Left lung (tissue), 4 donors: ENCODE measurements at regions not wholly inside any gene's neighbourhood (a gene's known extent, or its start where the extent isn't known, plus 50 kb on each side); places are given as distances from the start of the nearest gene placed in this dataset.
"Not testable (repeated sequence)": the region's sequence is repeated elsewhere in the genome, so short reads cannot be mapped to it uniquely, and the experiment has no call there.

Experiments used
- ATAC-seq: fragments of 200-7000 bp; cut with Tn5 transposase; one replicate; pipeline ENCODE4 v1.9.1; 2020; ENCODE audit warnings: moderate library complexity
- DNase-seq, 4 donors: peaks; one replicate each; pipeline ENCODE4 v3.0.0-alpha.2; 2013 to 2020
- H3K27ac ChIP-seq, 2 donors: fragments of 200-600 bp; sonication (generic) in 1 of 2; one replicate each; pipeline versions ENCODE4 v1.5.0 to v1.8.0; 2020 to 2021
- H3K27me3 ChIP-seq, 2 donors: fragments of 200-600 bp; sonication (generic) in 1 of 2; one replicate each; pipeline versions ENCODE4 v1.5.0 to v1.8.0; 2020 to 2021
- H3K36me3 ChIP-seq, 2 donors: fragments of 200-600 bp; sonication (generic) in 1 of 2; one replicate each; pipeline versions ENCODE4 v1.5.0 to v1.8.0; 2020 to 2021
- H3K4me1 ChIP-seq, 2 donors: fragments of 200-600 bp; one replicate each; pipeline ENCODE4 v1.8.0; 2021
- H3K4me3 ChIP-seq, 2 donors: fragments of 200-600 bp; sonication (generic) in 1 of 2; one replicate each; pipeline versions ENCODE4 v1.5.0 to v1.8.0; 2020 to 2021; ENCODE audit warnings: mild to moderate bottlenecking in 1 of 2
- H3K9me3 ChIP-seq, 2 donors: fragments of 200-600 bp; sonication (generic) in 1 of 2; one replicate each; pipeline versions ENCODE4 v1.5.0 to v1.8.0; 2020 to 2021
- intact Hi-C, 2 donors: fragments of 100-400 bp; cut with DNase I; formaldehyde crosslinking; loops; one replicate each; pipeline versions ENCODE4 v1.11.2 to v1.14.2; 2022
- TF ChIP-seq, protein P1 (sequence below), 2 donors: fragments of 200-600 bp; sonication (generic) in 1 of 2; IDR thresholded peaks; one replicate each; pipeline versions ENCODE4 v1.5.0 to v1.8.0; 2021; ENCODE audit warnings: antibody characterized with exemption in 2 of 2
- donor health status: DM: no; HTN: yes; CAD: no.
- donor health status: DM: no; HTN: no; CAD: no.

DNA sequence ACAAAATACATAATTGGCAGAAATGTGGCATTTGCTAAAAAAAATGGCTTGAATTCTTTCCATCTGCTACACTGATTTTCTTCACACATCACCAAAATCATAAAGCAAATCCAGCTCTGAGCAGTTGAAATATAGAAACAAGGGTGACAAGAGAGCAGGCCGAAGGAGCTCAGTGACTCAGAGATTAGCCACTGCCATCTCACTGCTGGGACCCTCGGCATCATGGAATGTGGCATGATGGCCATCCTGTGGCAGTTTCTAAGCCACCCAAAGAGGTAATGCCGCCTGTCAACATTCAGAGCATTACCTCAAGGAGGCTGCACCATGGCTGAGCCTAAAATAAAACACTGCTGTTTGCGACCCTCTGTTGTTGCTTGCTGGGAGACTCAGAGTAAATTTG is 80.5 kb upstream of the OSBPL11 start:
- no peaks in the 10 kb centered on the region for H3K4me1 ChIP-seq
- TF ChIP-seq, protein P1, sequence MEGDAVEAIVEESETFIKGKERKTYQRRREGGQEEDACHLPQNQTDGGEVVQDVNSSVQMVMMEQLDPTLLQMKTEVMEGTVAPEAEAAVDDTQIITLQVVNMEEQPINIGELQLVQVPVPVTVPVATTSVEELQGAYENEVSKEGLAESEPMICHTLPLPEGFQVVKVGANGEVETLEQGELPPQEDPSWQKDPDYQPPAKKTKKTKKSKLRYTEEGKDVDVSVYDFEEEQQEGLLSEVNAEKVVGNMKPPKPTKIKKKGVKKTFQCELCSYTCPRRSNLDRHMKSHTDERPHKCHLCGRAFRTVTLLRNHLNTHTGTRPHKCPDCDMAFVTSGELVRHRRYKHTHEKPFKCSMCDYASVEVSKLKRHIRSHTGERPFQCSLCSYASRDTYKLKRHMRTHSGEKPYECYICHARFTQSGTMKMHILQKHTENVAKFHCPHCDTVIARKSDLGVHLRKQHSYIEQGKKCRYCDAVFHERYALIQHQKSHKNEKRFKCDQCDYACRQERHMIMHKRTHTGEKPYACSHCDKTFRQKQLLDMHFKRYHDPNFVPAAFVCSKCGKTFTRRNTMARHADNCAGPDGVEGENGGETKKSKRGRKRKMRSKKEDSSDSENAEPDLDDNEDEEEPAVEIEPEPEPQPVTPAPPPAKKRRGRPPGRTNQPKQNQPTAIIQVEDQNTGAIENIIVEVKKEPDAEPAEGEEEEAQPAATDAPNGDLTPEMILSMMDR (IDR thresholded peaks at IDR 0.05) = no peak
- H3K4me3 ChIP-seq = no peak overlapping the region
- no peaks in the 10 kb centered on the region for H3K27me3 ChIP-seq
- H3K9me3 ChIP-seq = no peaks in the 10 kb centered on the region
- H3K27ac ChIP-seq = no peak overlapping the region
- DNase-seq (no peak), ATAC-seq (no peak)
- intact Hi-C loops = no loop called here
- H3K36me3 ChIP-seq = no peaks in the 10 kb centered on the region

- TF ChIP-seq, protein P1 (IDR thresholded peaks at IDR 0.05) = no peak
- DNase-seq (no peak), ATAC-seq (no peak)
- Histone ChIP-seq H3K4me3 (no peak overlapping the region), H3K27ac (no peak overlapping the region), H3K4me1 (peaks cover 0 to 5% of the 10 kb centered on the region in 2 donors), H3K27me3 (no peaks in the 10 kb centered on the region), H3K9me3 (no peaks in the 10 kb centered on the region), H3K36me3 (no peaks in the 10 kb centered on the region)
- intact Hi-C loops = no loop called here
These were observed 84.0 kb upstream of the OSBPL11 start for GRCh38 chr3:125679258-125679657.

DNA sequence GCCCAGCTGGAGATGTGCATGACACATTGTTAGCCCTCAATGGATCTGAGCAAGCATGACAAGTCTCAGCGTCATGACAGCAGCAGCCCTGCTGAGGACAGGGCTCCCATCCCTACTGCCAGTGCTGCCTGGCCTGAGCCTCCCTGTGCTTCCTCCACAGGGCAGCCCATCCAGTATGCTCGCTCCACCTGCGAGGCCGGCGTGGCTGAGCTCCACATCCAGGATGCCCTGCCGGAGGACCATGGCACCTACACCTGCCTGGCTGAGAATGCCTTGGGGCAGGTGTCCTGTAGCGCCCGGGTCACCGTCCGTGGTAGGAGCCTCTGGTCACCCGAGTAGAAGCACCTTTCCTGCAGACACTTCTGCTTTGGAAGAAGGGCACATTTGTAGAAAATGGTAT is 85.8 kb upstream of the OSBPL11 start:
- TF ChIP-seq, protein P1 (IDR thresholded peaks at IDR 0.05) = no peak
- DNase-seq (no peak), ATAC-seq (no peak)
- intact Hi-C loops = no loop called here
- H3K27me3 ChIP-seq = no peaks in the 10 kb centered on the region
- H3K9me3 ChIP-seq = no peaks in the 10 kb centered on the region
- H3K36me3 ChIP-seq = no peaks in the 10 kb centered on the region
- H3K4me1 ChIP-seq = peaks cover 0 to 5% of the 10 kb centered on the region in 2 donors
- no peak overlapping the region for H3K4me3 ChIP-seq
- H3K27ac ChIP-seq = no peak overlapping the region

GRCh38 chr3:125681906-125682305 is 86.6 kb upstream of the OSBPL11 start:
- not testable (repeated sequence) for H3K4me1 ChIP-seq, ATAC-seq

DNA sequence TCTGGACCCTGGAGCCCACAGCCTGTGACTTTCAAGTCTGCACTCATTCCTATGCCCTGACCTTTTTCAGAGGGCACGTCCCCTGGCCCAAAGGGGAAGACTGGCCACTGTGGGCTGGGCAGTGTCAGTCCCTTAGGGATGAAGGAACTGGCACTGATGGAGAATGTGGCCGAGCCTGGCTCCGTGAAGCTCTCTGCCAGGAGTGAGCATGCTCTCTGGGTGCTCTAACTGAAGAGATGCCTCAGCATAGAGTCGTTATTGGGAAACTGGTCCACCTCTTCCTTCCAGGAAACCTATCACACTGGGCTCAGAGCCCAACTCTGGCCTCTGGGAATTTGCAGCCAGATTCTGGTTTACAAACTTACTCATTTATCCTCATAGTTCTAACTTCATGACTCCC is 87.3 kb upstream of the OSBPL11 start:
- intact Hi-C loops, H3K9me3 ChIP-seq, DNase-seq, H3K4me3 ChIP-seq, H3K4me1 ChIP-seq, H3K36me3 ChIP-seq, H3K27me3 ChIP-seq: not testable (repeated sequence)
- peak overlapping the region in 1 of 2 donors; percentile 28 for H3K27ac ChIP-seq
- ATAC-seq = peak; percentile 10

More at GRCh38 chr3:125681906-125682305, 86.6 kb upstream of the OSBPL11 start:
- intact Hi-C loops, H3K9me3 ChIP-seq, H3K36me3 ChIP-seq, H3K27ac ChIP-seq, H3K27me3 ChIP-seq, DNase-seq, H3K4me3 ChIP-seq: not testable (repeated sequence)

GRCh38 chr3:125683067-125683829 is 88.0 kb upstream of the OSBPL11 start:
- intact Hi-C loops = no loop called here
- TF ChIP-seq, protein P1 (IDR thresholded peaks at IDR 0.05) = no peak
- Histone ChIP-seq H3K27ac (no peak overlapping the region), H3K9me3 (no peaks in the 10 kb centered on the region), H3K27me3 (no peaks in the 10 kb centered on the region), H3K4me1 (peaks cover 0 to 5% of the 10 kb centered on the region in 2 donors), H3K4me3 (no peak overlapping the region), H3K36me3 (no peaks in the 10 kb centered on the region)
- peak; percentile 8 for ATAC-seq
- peak in 1 of 4 donors; percentile 22 for DNase-seq
